ENCODE measurements at regions not wholly inside any gene's neighbourhood (a gene's known extent, or its start where the extent isn't known, plus 50 kb on each side); places are given as distances from the start of the nearest gene placed in this dataset.

DNA sequence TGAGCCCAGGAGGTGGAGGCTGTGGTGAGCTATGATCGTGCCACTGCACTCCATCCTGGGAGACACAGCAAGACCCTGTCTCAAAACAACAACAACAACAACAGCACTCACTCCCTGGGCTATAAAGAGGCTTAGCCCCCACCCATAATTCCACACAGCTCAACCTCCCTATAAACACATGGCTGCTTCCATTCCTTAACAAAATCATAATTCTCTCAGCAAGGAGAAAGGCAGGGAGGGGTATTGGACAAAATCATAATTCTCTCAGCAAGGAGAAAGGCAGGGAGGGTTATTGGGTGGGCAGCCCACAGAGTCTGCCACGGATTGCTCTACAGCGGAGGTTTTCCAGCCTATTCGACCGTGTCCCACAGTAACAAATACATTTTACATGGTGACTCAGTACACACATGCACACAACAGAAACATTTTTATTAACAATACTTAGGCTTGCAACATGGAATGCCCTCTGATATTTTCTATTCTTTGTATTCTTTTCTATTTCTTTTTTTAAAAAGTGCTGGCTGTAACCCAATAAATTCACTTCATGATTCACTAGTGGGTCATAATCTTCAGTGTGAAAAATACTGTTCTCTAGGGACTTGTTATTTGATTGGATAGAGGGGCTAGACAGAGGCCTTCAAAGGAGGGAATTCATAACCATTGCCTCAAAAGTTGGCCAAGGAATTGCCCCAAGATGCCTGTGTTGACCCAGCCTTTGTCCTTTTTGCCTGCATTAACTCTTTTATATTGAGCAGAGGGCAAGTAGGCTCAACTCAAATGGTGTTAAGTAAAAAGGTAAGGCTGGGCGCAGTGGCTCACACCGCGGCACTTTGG lies 50.6 kb upstream of the ZMYND8 start:
- no peak for DNase-seq (ENCODE audit: low spot score)

DNA sequence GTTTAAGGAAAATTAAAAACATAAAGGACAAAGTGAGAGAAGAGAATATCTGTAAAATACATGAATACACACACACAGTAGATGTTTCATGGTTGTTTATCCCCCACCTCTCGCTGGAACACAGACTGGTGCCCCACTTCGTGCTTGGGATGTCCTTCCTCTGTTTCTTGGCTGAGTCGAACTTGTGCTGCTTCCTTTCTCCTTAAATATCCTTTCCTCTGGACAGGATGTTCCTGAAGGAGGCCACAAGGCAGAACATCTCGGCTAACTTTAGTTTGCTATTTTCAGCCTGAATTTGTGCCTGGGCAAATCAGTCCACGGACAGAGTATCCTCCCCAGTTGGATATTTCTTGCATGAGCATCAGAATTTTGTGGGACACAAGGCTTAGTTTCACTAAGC lies 54.7 kb upstream of the ZMYND8 start:
- DNase-seq (ENCODE audit: low spot score) = peak; percentile 27

DNA sequence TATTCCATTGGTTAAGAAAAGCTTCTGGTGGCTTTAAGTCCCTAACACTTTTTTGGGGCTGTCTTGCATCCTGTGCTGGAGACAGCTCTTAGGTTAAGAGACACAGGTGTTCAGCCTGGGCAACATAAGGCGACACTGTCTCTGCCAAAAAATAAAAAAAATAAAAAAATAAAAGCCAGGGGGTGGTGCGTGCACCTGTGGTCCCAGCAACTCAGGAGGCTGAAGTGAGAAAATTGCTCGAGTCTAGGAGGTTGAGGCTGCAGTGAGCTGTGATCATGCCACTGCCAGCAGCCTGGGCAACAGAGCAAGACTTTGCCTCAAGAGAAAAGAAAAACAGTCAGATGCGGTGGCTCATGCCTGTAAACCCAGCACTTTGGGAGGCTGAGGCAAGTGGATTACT lies 55.6 kb upstream of the ZMYND8 start:
- DNase-seq (ENCODE audit: low spot score) = no peak

DNA sequence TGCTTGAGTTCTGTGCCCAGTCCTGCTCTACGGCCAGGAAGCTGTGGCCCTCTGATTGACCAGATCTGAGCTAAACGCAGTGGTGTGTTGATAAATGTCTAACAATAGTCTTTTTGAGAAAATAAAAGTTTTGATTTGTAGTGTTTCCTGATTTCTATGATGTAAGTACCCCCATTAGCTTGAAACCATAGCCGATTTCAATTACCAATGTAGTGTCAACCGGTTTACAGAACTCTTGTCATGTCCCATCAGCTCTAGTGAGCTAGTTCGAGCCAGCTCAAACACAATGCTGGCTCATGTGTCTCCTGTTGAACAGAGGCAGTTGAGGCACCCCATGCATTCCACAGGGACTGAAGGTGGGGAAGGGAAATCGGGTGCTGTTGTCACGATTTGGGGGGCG lies 56.7 kb upstream of the ZMYND8 start:
- no peak for DNase-seq (ENCODE audit: low spot score)

DNA sequence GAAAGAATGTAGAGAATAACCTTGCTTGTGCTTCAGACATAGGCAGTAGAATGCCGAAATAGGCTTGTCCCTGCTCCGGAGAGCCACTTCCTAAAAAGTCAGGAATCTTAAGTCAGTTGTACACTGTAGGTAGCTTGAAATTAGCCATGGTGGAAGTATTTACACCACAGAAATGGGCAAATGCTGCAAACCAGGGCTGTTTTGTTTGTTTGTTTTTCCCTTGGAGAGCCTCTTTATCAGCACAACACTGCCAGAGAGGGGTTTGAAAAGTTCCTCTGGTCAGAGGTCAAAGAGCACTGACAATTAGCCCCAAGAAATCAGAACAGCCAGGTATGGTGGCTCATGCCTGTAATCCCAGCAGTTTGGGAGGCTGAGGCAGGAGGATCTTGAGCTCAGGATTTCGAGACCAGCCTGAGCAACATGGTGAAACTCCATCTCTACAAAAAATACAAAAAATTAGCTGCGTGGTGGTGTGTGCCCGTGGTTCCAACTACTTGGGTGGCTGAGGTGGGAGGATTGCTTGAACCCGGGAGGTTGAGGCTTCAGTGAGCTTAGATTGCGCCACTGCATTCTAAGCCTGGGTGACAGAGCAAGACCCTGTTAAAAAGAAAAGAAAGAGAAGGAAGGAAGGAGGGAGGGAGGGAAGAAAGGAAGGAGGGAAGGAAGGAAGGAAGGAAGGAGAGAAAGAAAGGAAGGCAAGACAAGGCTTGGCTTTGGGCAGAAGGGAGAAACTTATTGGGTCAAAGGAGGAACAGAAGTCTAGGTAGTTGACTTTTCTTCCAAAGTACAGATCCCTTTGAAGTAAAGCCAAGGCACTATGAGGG lies 61.0 kb upstream of the ZMYND8 start:
- no peak for DNase-seq (ENCODE audit: low spot score)

DNA sequence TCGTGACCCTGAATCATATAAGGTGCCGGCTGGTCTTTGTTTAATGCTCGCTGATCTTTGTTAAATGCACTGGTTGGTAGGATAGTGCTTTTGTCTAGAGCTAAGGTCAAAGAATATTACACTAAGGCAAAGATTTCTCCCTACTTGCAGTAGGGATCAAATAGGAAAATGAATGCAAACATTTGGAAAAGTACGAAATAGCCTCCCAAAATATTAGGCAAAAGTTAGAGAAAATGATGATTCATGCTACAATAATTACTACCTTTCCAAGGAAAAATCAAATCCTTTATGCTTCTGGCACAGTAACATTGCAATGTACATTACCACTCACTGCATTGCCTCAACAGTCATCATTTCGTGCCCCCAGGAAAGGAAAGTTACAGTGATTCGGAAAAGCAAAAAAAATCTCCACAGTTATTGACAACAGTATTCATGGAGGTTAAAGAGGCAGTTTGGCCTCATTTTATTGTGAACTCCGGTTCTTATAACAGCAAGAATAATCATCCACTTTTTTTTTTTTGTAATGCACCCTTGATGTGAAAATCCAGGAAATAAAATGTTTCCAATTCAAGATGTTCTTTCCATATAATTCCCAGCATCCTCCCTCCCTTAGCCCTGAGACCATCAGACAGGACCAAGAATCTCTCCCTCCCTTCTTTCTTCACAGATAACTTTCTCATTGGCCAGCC lies 61.7 kb upstream of the ZMYND8 start:
- DNase-seq (ENCODE audit: low spot score) = no peak

DNA sequence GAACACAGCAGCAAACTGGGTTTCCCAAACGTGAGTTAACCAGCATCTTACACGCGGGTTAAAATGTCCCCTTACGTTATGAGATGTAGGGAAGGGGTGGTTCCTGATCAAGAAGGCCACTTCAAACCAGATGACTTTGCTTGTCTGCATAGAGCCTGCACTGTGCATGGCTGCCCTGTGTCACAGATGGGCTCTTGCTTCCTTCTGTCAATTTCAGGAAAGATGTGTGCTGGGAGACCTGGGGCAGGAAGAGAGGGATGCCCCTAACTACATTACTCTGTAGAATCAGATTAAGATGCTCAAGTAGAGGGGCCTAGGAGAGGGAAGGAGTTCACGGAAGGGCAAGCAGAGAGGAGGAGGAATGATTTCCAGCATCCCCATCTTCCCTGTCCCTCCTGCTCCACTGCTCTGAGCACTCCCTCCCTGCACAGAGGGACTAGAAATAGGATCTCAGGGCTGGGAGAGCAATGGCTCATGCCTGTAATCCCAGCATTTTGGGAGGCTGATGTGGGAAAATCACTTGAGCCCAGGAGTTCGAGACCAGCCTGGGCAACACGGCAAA lies 63.5 kb upstream of the ZMYND8 start:
- DNase-seq (ENCODE audit: low spot score) = no peak

DNA sequence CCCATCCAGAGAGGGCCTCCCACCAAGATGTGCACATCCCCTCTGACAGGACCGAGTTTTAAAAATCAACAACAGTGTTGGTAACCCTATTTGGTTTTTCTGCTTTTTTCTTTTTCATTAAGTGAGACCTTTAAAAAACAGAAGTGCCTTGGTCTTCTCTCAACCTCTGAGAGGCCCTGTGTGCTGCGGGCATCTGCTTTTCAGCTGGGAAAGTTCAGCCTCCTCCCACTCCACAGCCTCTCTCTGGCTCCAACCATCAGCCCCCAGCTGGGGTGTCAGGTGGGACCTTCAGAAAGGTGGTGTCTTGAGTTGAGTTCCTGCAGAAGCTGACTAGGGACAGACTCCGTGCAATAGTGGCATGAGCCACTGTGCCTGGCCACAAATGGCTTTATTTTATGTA lies 64.6 kb upstream of the ZMYND8 start:
- DNase-seq (ENCODE audit: low spot score) = no peak

DNA sequence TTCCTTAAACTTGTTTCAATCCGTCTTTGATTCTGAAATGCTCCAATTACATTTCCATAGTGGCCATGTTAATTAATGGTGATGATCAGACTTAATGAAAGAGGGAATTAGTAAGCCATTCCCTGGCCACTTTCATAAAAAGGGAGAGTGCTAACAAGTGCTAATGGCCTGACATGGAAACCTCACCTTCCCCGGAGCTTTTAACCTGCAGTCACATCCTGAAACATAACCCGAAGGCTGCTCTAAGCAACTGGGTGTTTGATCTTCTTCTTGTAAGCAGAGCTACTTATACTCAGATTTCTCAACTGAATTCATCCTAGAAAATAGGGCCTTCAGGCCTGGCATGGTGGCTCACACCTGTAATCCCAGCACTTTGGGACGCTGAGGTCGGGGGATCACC lies 67.1 kb upstream of the ZMYND8 start:
- no peak for DNase-seq (ENCODE audit: low spot score)

DNA sequence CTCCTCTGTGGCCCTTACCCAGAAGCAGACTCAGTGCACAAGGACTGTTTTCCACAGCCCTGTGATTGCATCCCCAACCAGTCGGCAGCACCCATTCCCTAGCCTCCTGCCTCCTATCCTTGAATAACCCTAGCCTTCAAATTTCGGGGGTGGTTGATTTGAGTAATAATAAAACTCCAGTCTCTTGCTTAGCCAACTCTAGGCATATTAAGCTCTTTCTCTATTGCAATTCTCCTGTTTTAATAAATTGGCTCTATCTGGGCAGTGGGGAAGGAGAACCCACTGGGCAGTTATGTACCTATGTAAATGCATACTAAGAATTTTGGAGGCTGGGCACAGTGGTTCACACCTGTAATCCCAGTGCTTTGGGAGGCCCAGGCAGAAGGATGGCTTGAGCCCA lies 70.6 kb upstream of the ZMYND8 start:
- no peak for DNase-seq (ENCODE audit: low spot score)

DNA sequence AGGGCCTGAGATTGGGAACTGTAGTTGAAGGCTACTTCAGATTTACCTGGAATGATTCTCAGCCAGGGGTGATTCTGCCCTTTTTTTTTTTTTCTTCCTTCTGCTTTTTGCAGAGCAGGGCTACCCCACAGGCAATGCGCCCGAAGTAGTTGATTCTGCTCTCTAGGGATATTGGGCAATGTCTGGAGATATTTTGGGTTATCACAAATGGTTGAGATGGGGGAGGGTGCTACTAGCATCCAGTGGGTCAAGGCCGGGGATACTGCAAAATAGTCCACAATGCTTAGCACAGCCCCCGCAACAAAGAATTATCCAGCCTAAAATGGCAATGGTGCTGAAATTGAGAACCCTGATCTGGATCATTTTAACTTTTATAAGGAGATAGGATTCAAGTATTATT lies 71.2 kb upstream of the ZMYND8 start:
- no peak for DNase-seq (ENCODE audit: low spot score)

DNA sequence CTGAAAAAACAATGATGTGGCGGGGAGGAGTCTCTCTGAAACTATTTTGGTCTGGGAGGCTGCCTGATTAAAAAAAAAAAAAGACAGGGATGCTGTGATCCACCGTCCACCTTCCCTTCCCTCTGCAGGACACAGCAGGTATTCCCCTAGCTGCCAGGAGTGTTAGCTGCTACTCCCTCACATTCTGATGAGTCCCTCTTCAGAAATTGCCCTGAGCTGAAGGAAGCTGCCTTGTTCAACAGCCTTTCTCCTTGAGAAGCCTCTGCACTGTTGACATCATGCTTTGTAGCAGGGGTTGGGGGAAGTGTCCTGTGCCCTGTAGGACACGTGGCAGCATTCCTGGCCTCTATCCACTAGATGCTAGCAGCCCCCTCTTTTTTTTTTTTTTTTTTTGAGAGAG lies 71.7 kb upstream of the ZMYND8 start:
- no peak for DNase-seq (ENCODE audit: low spot score)

DNA sequence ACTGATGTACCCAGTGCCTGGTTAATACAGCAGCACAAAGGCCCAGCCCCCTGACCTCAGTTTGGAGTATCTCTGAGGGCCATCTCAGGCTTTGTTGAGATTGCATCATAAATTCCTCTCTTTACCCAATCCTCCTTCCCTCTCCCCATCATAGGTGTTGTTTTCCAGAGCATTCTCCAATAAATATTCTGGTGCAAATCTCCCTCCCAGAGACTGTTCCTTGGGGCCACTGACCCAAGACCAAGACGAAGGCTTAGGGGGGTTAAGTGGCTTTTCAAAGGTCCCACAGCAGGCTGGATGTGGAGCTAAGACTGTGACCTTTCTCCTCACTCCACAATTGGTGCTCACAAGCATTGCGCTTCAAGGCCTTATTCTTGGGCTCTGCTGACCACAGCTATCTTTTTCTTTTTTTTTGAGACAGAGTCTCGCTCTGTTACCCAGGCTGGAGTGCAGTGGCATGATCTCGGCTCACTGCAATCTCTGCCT lies 72.4 kb upstream of the ZMYND8 start:
- no peak for DNase-seq (ENCODE audit: low spot score)

DNA sequence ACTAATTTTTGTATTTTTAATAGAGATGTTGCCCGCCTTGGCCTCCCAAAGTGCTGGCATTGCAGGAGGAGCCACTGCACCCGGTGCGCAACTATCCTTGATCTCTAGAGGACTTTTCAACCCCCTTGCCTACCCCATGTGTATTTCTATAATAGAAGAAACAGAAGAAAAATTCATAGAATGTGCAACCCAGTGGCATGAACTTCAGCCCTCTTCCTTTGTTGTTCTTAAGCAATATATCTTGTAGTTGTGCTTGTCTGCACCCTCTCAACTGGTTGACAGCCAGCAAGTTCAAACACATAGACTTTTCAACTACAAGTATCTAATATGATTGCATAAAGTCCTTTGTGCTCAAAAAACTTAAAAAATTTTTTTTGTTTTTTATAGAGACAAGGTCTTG lies 72.3 kb upstream of the NCOA3 start:
- DNase-seq (ENCODE audit: low spot score) = no peak

DNA sequence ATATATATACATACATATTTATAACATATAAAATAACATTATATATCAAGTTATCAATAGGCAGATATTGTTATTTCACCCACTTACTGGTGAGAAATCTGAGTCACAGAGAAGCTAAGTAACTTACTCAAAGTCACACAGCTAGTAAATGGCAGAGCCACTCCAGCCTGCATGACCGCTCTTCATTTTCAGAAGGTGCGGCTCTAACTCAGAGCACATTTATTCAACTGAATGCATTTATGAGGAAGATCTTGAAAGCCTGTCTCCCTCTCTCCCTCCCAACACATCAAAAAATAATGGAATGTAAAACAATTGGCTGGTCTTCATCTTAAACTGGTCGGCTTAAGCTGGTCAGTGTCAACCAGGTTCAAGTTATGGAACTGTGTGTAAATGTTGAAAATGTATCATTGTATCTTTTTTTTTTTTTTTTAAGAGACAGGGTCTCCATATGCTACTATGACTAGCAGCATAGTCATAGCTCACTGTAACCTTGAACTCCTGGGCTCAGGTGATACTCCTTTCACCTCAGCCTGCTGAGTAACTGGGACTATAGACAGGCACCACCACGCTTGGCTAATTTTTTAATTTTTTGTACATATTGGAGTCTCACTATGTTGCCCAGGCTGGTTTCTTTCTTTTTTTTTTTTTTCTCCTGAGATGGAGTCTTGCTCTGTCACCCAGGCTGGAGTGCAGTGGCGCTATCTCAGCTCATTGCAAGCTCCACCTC lies 70.7 kb upstream of the NCOA3 start:
- DNase-seq (ENCODE audit: low spot score) = no peak

DNA sequence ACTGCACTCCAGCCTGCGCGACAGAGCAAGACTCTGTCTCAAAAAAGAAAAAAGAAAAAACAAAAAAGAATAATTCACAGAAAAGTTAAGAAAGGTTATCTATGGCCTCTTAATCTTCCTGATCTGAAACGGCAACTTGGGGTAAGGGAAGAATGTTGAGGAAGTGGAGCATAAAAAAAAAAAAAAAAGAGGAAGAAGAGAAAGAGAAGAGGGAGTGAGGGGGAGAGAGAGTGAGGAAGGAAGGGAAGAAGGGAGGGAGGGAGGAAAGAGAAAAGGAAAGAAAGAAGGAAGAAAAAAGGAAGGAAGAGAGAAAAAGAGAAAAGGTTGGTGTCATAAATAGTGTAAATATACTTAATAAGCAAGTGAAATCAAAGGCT lies 68.9 kb upstream of the NCOA3 start:
- DNase-seq (ENCODE audit: low spot score) = no peak

DNA sequence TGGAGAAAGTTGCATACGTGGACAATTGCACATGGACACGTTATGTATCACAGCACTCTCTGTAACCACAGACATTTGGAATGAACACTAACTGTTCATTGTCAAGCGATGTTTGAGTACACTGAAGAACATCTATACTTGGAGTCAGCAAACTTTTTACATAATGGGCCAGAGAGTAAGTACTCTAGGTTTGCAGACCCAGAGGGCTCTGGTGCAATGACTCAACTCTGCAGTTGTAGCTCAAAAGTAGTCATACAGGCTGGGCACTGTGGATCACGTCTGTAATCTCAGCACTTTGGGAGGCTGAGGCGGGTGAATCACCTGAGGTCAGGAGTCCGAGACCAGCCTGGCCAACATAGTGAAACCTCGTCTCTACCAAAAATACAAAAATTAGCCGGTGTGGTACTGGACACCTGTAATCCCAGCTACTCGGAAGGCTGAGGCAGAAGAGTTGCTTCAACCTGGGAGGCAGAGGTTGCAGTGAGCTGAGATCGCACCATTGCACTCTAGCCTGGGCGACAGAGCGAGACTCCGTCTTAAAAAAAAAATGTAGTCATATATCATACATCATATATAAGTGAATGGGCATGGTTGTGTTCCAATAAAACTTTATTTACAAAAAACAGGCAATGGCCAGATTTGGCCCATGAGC lies 67.4 kb upstream of the NCOA3 start:
- DNase-seq (ENCODE audit: low spot score) = peak; percentile 61

DNA sequence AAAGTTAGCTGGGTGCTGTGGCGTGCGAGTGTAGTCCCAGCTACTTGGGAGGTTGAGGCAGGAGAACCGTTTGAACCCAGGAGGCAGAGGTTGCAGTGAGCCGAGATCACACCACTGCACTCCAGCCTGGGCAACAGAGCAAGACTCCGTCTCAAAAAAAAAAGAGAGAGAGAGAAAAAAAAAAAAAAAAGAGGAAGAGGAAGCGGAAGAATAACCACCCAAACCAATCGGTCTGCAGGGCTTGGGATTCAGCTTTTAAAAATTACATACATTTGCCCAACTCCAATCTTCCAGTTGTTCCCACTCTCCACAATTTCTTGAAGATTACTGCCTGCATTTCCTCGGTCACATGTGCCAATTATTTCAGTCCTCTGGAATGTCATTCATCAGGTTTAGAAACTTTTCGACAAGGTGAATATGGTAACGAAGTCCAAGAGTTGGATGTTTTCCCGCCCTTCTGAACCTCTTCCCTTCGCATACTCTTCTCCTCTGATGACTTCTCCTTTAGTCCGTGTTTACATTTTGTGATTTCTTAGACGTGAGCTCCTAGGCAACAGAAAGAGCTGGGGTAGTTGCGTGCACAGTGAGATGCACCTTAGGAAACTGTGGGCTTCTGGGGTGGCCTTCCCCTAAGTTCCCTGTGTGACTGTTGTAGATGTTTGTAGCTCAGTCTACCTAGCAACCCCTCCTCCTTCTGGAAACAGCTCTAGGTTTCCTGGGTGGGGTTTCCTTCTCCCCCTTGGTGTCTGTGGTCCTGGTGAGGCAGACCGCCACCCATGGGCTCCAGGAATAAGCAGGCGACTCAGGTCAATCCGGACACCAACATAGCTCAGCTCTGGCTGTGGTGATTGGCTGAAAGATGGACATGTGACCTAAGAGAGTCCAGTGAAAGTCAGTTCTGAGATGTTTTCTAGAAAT lies 63.0 kb upstream of the NCOA3 start:
- DNase-seq (ENCODE audit: low spot score) = no peak

DNA sequence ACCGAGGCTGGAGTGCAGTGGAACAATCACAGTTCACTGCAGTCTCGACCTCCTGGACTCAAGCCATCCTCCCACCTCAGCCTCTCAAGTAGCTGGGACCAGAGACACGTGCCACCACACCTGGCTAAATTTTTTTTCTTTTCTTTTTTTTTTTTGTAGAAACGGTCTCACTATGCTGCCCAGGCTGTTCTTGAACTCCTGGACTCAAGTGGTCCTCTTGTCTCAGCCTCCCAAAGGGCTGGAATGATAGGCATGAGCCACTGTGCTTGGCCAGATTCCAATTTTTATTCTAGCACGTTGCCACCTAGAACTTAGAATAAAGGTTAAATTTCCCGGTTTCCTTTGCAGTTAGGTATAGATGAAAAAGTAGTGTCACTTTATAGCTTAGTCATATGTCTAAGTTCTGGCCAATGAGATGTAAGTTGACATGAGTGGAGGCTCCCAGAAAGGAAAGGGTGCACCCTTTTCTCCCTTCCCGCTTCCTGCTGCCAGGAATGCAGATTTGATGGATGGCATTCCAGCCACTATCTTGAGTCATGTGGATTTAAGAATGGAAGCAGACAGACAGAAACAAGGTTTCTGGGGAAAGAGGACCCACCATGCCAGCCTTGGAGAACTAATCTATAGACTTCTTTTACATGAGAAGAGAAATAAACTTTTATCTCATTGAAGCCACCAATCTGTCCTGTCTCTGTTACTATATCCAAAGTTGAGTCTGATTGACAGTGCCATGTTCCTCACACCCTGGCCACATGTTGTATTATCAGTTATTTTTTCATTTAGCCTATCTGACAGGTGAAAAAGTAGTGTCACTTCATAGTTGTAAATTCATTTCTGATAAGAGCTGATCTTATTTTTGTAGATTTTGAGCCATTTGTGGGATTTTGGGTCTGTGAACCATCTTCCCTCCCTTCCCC lies 60.6 kb upstream of the NCOA3 start:
- peak; percentile 38 for DNase-seq (ENCODE audit: low spot score)

Data from AG08395 (cell line).